ENCODE measurements at regions not wholly inside any gene's neighbourhood (a gene's known extent, or its start where the extent isn't known, plus 50 kb on each side); places are given as distances from the start of the nearest gene placed in this dataset.

DNA sequence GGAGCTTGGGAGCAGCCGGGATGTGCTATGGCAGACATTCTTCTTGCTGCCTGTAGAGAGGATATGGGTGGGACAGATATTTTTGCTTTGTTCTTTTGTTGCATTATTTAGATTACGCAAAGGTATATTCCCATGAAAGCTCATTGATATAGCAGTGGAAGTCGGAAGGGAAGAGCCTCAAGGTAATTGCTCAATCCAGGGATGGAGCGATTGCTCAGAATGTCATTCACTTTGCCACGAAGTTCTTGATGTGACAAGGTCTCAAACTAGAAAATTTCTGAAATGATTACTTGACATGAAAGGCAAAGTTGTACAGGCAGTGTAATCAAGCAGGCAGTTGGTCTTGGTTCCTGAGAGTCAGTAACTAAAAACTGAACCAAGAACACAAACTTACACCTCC, 615.6 kb upstream of the CDH4 start:
- no peaks in the 10 kb centered on the region for H3K36me3 ChIP-seq (ENCODE audit: control insufficient read depth in 2 of 4, insufficient read depth in 4 of 4, low read length in 3 of 4)
- CTCF ChIA-PET (ENCODE audit: partially characterized antibody), result no interaction called here
- no peak for TF ChIP-seq RFX5 (IDR thresholded peaks at IDR 0.05; ENCODE audit: borderline replicate concordance, low read depth, low read length)
- no peak for TF ChIP-seq SIX5 (IDR thresholded peaks at IDR 0.05; ENCODE audit: low read depth, low read length)
- TF ChIP-seq SIN3A (conservative IDR thresholded peaks at IDR 0.05 in 1 of 2, IDR thresholded peaks at IDR 0.05 in 1 of 2; ENCODE audit: low read depth in 1 of 2, low read length in 2 of 2), result no peak
- TF ChIP-seq TAF1 (IDR thresholded peaks at IDR 0.05; ENCODE audit: low read depth, low read length), result no peak
- no peak for TF ChIP-seq JUND (IDR thresholded peaks at IDR 0.05; ENCODE audit: low read length)
- no peak for TF ChIP-seq KDM5A (IDR thresholded peaks at IDR 0.05; ENCODE audit: low read length)
- TF ChIP-seq CTBP2 (IDR thresholded peaks at IDR 0.05; ENCODE audit: borderline replicate concordance, insufficient read depth, insufficient read length, low read length), result no peak
- no peak for TF ChIP-seq EGR1 (IDR thresholded peaks at IDR 0.05; ENCODE audit: borderline replicate concordance, low read depth, low read length)
- no peak overlapping the region for H2BK120ac ChIP-seq (replicated peaks; ENCODE audit: low read depth, low read length)
- 88% methylated on average over 5 of the region's 5 CpGs; no CpG with 5 or more reads in 1 of the 2 experiments for WGBS, 2 experiments (ENCODE audit: extremely low coverage in 1 of 2, insufficient coverage in 1 of 2, insufficient read length in 1 of 2, insufficient replicate concordance in 2 of 2, low coverage in 1 of 2, low lambda C conversion rate in 2 of 2, missing lambda C conversion rate in 1 of 2)
- 0 out of 4 replicates have a peak, but pooled peaks cover 3 to 4% of the 10 kb centered on the region in 2 experiments for H3K9me3 ChIP-seq (ENCODE audit: insufficient read depth in 2 of 2, low read depth in 1 of 2, low read length in 1 of 2)
- no peak overlapping the region for H2BK20ac ChIP-seq (ENCODE audit: low read length)
- no peak overlapping the region for H3K27ac ChIP-seq (ENCODE audit: low read depth, low read length)
- no peaks in the 10 kb centered on the region for H3K79me2 ChIP-seq (ENCODE audit: control insufficient read depth in 1 of 2, insufficient read depth in 2 of 2, low read length in 2 of 2)
- H3K9ac ChIP-seq (replicated peaks in 1 of 4; ENCODE audit: extremely low read depth in 1 of 4, low read depth in 3 of 4, low read length in 3 of 4), result no peak overlapping the region
- no peak overlapping the region for H2AK5ac ChIP-seq (ENCODE audit: low read depth, low read length)
- H2BK12ac ChIP-seq (ENCODE audit: low read depth, low read length), result no peak overlapping the region
- H3K56ac ChIP-seq (replicated peaks; ENCODE audit: insufficient read length, low read depth, low read length), result no peak overlapping the region
- H3K4me1 ChIP-seq (replicated peaks in 1 of 4; ENCODE audit: control insufficient read depth in 3 of 4, insufficient read depth in 4 of 4, low read length in 3 of 4), result no peaks in the 10 kb centered on the region
- POLR2A ChIA-PET (ENCODE audit: partially characterized antibody), result no interaction called here
- H3K4me2 ChIP-seq (ENCODE audit: insufficient read depth in 1 of 2, low read depth in 2 of 2, low read length in 2 of 2), result no peak overlapping the region
- no peak overlapping the region for H4K8ac ChIP-seq (ENCODE audit: extremely low read depth, insufficient read depth, low read length)
- no peak overlapping the region for H3K23ac ChIP-seq (ENCODE audit: insufficient read length)
- no peaks in the 10 kb centered on the region for H3K23me2 ChIP-seq (ENCODE audit: low read depth, low read length)
- no peaks in the 10 kb centered on the region for H3K79me1 ChIP-seq (ENCODE audit: low read depth, low read length)
- no peaks in the 10 kb centered on the region for H4K20me1 ChIP-seq (replicated peaks in 1 of 2; ENCODE audit: control insufficient read depth in 1 of 2, insufficient read depth in 2 of 2, low read length in 2 of 2)
- no peaks in the 10 kb centered on the region; a peak in 1 of 7 replicates for H3K27me3 ChIP-seq (replicated peaks in 1 of 4; ENCODE audit: control insufficient read depth in 3 of 4, extremely low read depth in 1 of 4, insufficient read depth in 3 of 4, low read length in 3 of 4)
- no peak overlapping the region for H4K5ac ChIP-seq (ENCODE audit: insufficient read length, low read depth, low read length)
- no peak for FAIRE-seq
- no peak overlapping the region for H2BK5ac ChIP-seq (ENCODE audit: low read depth, low read length)
- H3K14ac ChIP-seq (ENCODE audit: insufficient read length), result no peak overlapping the region
- H4K91ac ChIP-seq (replicated peaks; ENCODE audit: insufficient read length, low read length), result no peak overlapping the region
- H3K4me3 ChIP-seq (ENCODE audit: extremely low read depth in 1 of 4, insufficient read depth in 2 of 4, low read depth in 3 of 4, low read length in 4 of 4), result no peak overlapping the region
- no peak overlapping the region for H3K4ac ChIP-seq (replicated peaks; ENCODE audit: insufficient read length, low read depth, low read length)
- H2AFZ ChIP-seq (ENCODE audit: low read length), result no peak overlapping the region
- no peak overlapping the region for H2BK15ac ChIP-seq (ENCODE audit: low read length)
- no peak overlapping the region for H3K18ac ChIP-seq (ENCODE audit: extremely low read depth, low read length)
- DNase-seq (ENCODE audit: low read depth in 1 of 2, low spot score in 2 of 2), result no peak

Measured in H1 (cell line).